K562 (cell line): ENCODE measurements at regions not wholly inside any gene's neighbourhood (a gene's known extent, or its start where the extent isn't known, plus 50 kb on each side); places are given as distances from the start of the nearest gene placed in this dataset.

Experiments used
- EZH2 ChIP-seq: IDR thresholded peaks from 2 replicates; pipeline ENCODE4 v1.6.1; 2012; ENCODE audit warnings: low read depth, mild to moderate bottlenecking, inconsistent platforms, low read length, borderline replicate concordance
- KAT7 ChIP-seq: sonication (generic); formaldehyde crosslinking; IDR thresholded peaks from 2 replicates; pipeline ENCODE4 v1.8.0; 2022; ENCODE audit warnings: missing genetic modification reagents, mild to moderate bottlenecking, borderline replicate concordance

GRCh38 chr13:55577847-55578210 lies 1562.9 kb upstream of the PRR20A start:
- TF ChIP-seq EZH2 (no peak), KAT7 (no peak)
